Central memory CD8-positive, alpha-beta T cell (primary cell): ENCODE measurements at regions not wholly inside any gene's neighbourhood (a gene's known extent, or its start where the extent isn't known, plus 50 kb on each side); places are given as distances from the start of the nearest gene placed in this dataset.

Source experiments
- ATAC-seq: fragments of 150-1000 bp; cut with Tn5 transposase; replicated peaks from 2 replicates; pipeline ENCODE4 v1.10.0; 2022; ENCODE audit warnings: mild to moderate bottlenecking, moderate FRiP score, moderate number of reproducible peaks; ENCODE audit not compliant: poor library complexity, severe bottlenecking; ENCODE audit errors: extremely low read depth
- DNase-seq, 2 donors: peaks; one replicate each; pipeline ENCODE4 v3.0.0; 2021; ENCODE audit warnings: low spot score in 2 of 2
- H3K27ac Mint-ChIP-seq: one replicate; pipeline ENCODE4 v1.8.0; 2022; ENCODE audit warnings: low read depth, mild to moderate bottlenecking, moderate library complexity, mixed read lengths
- H3K27me3 Mint-ChIP-seq: one replicate; pipeline ENCODE4 v1.8.0; 2022; ENCODE audit warnings: mixed read lengths
- H3K36me3 Mint-ChIP-seq: one replicate; pipeline ENCODE4 v1.8.0; 2022; ENCODE audit warnings: mild to moderate bottlenecking, moderate library complexity, mixed read lengths; ENCODE audit not compliant: insufficient read depth
- H3K4me1 Mint-ChIP-seq: one replicate; pipeline ENCODE4 v1.8.0; 2022; ENCODE audit warnings: mixed read lengths
- H3K4me3 Mint-ChIP-seq: one replicate; pipeline ENCODE4 v1.8.0; 2022; ENCODE audit warnings: mild to moderate bottlenecking, moderate library complexity, mixed read lengths
- H3K9me3 Mint-ChIP-seq: one replicate; pipeline ENCODE4 v1.8.0; 2022; ENCODE audit warnings: mixed read lengths

DNA sequence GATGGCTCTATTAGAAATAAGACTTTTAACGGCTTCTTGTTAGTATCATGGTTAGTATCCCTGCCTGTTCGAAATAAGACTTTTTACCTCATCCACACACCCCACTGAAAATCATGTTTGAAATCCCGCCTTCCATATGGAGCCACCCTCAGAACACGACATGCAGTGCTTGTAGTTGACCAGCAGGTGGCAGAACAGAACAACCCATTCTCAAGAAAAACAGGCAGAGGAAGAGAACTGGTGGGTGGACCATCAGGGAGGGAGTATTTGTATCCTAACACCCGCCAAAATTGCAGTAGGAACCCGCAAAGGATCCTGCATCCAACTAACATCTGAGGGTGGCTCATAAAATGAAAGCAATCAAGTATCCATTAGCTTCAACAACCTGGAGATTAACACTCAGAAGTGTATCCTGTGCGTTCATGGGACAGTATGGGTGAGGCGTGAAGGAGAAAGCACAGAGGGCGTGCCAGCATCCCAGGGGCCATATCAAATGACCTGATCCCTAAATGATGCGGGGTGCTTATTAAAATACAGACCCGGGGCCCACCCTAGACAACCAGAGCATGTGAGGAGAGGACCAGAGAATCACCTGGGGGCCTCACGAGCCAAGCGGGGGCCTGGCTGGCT lies 89.6 kb upstream of the NHSL1 start:
- peaks cover 25% of the 10 kb centered on the region for H3K4me1 Mint-ChIP-seq
- H3K27me3 Mint-ChIP-seq: no peaks in the 10 kb centered on the region
- no peaks in the 10 kb centered on the region for H3K9me3 Mint-ChIP-seq
- ATAC-seq (no peak), DNase-seq (peak in 1 of 2 donors; percentile 29)
- no peaks in the 10 kb centered on the region for H3K36me3 Mint-ChIP-seq
- no peak overlapping the region for H3K27ac Mint-ChIP-seq
- no peak overlapping the region for H3K4me3 Mint-ChIP-seq

DNA sequence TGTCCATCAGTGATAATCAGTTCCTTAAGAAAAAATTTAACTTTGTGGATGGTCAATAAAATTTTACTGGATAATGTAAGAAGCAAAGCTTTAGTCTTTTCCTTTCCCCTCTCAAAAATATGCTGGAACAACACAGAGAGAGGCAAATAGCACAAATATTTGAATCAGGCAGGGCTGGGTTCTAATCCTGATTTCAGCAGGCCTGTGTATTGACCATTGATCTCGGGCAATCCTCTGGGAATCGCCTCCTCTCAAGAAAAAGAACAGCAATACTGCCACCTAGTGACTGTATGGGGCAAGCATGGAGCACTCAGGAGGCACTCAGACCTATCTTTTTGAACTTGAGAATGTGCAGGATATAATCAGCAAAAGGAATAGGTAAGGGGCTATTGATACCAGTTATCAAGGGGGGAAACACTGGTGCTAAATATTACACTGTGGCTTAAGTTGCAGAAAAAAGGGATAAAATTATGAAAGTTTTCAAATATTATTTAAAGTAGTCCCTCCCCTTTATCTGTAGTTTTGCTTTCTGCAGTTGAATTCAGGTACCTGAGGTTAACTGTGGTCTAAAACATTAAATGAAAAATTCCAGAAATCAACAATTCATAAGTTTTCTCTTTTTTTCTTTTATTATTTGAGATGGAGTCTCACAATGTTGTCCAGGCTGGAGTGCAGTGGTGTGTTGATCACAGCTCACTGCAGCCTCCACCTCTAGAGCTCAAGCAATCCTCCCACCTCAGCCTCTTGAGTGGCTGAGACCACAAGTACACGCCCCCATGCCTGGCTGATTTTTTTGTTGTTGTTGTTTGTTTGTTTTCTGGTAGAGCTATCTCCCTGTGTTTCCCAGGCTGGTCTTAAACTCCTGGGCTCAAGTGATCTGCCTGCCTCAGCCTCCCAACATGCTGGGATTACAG lies 91.8 kb upstream of the NHSL1 start:
- Mint-ChIP-seq H3K27ac (no peak overlapping the region), H3K4me1 (peaks cover 25% of the 10 kb centered on the region), H3K36me3 (no peaks in the 10 kb centered on the region), H3K4me3 (no peak overlapping the region), H3K9me3 (no peaks in the 10 kb centered on the region), H3K27me3 (no peaks in the 10 kb centered on the region)
- DNase-seq: no peak
- no peak for ATAC-seq

DNA sequence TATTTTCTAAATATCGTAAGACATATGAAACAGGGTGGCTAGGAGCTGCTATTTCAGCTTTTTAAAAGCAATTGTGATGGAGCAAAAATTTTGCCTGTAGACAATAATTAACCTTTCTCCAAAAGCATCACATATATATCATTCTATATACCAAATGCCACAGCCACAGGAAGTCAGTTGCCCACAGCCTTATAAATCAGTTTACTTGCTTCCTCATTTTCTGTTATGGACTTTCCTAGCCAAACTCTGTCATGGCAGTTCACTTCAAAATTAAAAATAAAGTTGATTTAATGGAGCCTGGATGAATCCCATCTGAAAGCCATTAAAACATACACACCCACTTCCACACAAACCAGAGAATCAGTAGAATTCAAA lies 93.4 kb upstream of the NHSL1 start:
- Mint-ChIP-seq H3K36me3 (no peaks in the 10 kb centered on the region), H3K4me1 (peaks cover 25% of the 10 kb centered on the region), H3K4me3 (peak overlapping the region; percentile 60), H3K9me3 (no peaks in the 10 kb centered on the region), H3K27me3 (no peaks in the 10 kb centered on the region), H3K27ac (peak overlapping the region; percentile 39)
- ATAC-seq: peak; percentile 45
- DNase-seq: no peak

DNA sequence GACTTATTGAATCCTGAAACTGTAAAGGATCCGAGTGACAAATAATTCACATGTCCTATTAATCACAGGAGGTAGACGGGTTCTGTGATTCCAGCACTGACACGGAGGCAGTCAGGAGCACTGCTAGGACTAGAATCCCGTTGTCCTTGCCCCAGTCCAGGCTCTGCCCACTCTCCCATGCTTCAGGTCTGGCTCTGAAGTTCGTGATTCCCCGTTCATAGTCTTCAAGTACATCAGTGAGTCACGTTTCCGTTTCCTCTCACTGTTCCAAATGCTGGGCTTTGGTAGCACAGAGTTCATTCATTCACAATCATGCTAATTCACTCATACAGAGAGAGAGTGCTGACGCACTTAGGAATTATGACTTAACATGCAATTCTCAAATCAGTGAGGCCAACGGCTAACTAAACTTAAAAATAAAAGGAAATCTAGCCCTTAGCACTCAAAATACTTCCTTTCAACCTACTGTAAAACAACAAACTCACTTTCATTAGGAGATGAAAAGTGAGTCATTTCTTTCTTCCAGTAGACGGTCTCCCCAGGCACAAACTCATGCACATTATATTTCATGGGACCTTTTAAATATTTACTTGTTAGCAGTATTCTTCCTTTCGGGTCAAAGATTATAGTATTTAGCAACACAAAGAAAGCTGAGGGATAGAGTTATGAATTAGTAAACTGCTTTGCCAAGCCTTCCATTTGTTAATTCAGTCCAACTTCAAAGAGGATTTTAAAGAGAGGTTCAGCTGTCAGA lies 94.0 kb upstream of the NHSL1 start:
- Mint-ChIP-seq H3K4me3 (peak overlapping the region; percentile 60), H3K36me3 (no peaks in the 10 kb centered on the region), H3K4me1 (peaks cover 25% of the 10 kb centered on the region), H3K27ac (peak overlapping the region; percentile 39), H3K9me3 (no peaks in the 10 kb centered on the region), H3K27me3 (no peaks in the 10 kb centered on the region)
- peak; percentile 70 for ATAC-seq
- DNase-seq: no peak

DNA sequence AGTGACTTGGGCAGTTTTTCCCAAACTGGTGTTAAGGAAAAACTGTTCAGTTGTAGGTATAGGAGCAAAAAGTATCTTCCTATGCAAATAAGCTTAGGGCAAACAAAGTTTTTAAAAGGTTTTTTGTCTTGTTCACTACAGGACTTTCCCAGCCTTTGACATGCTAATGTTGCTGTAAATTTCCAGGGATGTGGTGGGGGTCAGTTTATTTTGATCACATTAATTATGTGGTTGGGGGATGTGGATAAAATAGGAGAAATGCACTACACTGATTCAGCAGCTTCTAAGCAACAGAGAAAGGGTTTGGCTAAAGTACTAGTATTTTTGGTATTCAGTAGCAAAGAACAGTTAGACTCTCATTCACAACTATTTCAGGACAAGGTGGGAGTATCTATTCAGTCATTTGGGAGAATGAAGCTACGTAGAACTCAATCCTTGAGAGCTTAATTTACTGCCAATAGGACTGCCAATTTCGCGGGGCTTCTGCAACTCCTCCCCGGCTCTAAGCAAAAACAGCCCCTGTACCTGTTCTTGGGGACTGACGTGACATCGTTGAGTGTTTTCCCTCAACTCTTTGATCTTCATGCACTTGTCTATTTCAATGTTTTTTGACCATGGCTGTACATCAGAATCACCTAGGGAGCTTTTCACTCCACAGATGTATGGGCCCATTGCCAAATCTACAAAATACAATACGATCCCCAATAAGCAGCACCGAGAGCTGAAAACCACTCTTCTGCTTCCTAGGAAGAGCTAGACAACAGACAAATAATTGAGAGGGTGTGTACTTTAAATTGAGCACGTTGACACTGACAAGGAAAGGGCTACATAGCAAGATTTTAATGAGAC lies 94.8 kb upstream of the NHSL1 start:
- Mint-ChIP-seq H3K27ac (no peak overlapping the region), H3K36me3 (no peaks in the 10 kb centered on the region), H3K9me3 (no peaks in the 10 kb centered on the region), H3K4me3 (no peak overlapping the region), H3K27me3 (no peaks in the 10 kb centered on the region), H3K4me1 (peaks cover 19% of the 10 kb centered on the region)
- DNase-seq (no peak), ATAC-seq (no peak)

DNA sequence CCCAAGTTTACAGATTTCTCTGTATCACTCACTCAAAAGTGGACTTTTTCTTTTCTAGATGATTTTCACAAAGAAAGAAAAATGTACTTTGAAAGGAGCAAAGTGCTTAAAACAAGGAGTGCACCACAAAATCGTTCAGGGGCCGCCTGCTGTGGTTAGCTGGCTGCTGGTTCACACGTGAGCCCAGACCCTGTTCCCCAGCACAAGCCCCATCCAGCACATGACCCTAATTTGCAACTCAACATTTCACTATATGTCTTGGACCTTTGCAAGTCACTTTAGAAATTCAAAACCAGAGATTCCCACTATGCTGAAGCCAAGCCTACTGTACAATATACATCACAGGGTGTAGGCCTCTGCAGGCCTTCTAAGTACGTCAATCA lies 95.5 kb upstream of the NHSL1 start:
- ATAC-seq (no peak), DNase-seq (no peak)
- Mint-ChIP-seq H3K9me3 (no peaks in the 10 kb centered on the region), H3K36me3 (no peaks in the 10 kb centered on the region), H3K27me3 (no peaks in the 10 kb centered on the region), H3K4me1 (peaks cover 19% of the 10 kb centered on the region), H3K27ac (no peak overlapping the region), H3K4me3 (no peak overlapping the region)

DNA sequence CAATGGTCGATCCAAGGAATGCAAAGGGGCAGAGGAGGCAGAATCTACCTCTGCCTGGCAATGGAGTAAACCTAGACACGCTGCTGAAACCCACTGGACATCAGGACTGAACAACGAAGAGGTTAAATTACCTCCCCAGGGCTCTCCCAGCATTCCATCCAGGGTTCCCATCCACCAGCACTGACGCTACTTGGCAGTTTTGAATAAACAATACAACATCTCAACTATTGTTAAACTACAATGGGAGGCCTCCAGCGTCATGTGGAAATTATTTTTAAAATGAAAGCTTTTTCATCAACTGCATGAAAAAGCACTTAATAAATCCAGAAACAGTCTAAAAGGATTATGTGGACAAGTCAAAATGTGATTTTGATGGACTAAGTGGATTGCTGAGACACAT lies 96.8 kb upstream of the NHSL1 start:
- Mint-ChIP-seq H3K36me3 (peaks cover 1% of the 10 kb centered on the region), H3K4me3 (no peak overlapping the region), H3K27ac (no peak overlapping the region), H3K4me1 (peaks cover 13% of the 10 kb centered on the region), H3K27me3 (no peaks in the 10 kb centered on the region), H3K9me3 (no peaks in the 10 kb centered on the region)
- DNase-seq (no peak), ATAC-seq (no peak)

DNA sequence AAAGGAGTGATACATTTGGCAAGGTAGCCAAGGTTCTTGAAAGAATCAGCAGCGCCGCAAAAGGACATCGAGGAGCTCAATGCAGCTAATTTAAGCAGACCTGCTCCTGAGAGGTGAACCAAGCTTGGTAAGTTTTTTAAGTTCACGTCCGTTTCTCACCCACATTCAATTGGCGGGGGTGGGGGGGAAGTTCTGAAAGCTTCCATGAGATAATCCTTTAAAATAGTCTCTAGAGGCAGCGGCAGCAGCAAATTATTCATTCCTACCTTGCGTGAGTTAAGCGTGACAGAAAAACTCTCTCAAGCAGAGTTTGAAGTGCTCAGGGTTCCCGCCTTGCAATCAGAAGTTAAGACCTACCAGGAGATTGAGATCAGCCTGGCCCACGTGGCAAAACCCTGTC lies 97.3 kb upstream of the NHSL1 start:
- Mint-ChIP-seq H3K4me3 (no peak overlapping the region), H3K27me3 (no peaks in the 10 kb centered on the region), H3K9me3 (no peaks in the 10 kb centered on the region), H3K36me3 (peaks cover 1% of the 10 kb centered on the region), H3K4me1 (peaks cover 13% of the 10 kb centered on the region), H3K27ac (no peak overlapping the region)
- no peak for ATAC-seq
- DNase-seq: no peak

DNA sequence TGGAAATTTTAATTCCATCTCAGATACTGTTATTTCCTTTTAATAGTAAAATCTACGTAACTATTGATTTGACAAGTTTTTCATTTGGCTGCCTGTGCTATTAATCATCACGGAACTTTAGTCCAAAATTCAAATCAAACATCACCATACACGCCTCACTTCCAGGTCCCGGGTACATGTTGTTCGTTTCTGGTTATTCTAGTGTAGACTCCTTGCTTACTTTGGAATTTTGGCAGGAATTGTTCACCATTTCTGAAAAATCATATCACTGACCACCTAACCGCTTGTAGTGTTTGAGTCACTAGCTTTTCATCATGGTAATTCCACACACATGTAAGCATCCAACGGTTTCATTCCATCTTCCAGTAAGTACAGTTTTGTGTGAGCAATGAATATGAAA lies 98.0 kb upstream of the NHSL1 start:
- peaks cover 13% of the 10 kb centered on the region for H3K4me1 Mint-ChIP-seq
- no peak overlapping the region for H3K4me3 Mint-ChIP-seq
- no peak for DNase-seq

DNA sequence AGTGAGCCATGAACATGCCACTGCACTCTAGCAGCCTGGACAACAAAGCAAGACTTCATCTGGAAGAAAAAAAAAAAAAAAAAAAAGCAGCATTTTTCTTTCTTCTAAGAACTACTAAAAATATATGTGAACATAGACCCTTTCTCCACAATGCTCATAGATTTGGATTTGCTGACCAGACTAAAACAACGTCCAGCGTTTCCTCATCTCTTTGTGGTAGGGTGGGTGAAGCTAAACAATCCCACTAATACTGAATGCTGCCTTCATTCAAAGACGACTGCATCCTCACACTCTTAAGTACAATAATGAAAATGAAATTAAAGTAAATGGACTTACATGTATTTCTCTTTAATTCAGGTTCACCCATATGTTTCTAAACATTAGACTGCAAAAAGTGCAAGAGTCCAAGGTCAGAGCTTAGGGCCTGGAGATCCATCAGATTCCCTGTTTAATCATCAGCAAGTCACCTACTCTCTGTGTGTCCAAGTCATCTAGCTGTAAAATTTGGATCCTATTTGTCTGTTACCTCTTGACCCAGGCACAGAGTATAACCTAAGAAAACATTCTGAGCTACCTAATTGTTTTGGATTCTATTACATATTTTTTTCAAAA lies 99.4 kb upstream of the NHSL1 start:
- Mint-ChIP-seq H3K36me3 (peaks cover 1% of the 10 kb centered on the region), H3K27ac (no peak overlapping the region), H3K9me3 (no peaks in the 10 kb centered on the region), H3K4me1 (peaks cover 2% of the 10 kb centered on the region), H3K27me3 (peaks cover 19% of the 10 kb centered on the region), H3K4me3 (no peak overlapping the region)
- DNase-seq: no peak
- no peak for ATAC-seq

More for the DNA sequence above, 98.0 kb upstream of the NHSL1 start:
- no peak overlapping the region for H3K27ac Mint-ChIP-seq
- ATAC-seq: no peak
- H3K9me3 Mint-ChIP-seq: no peaks in the 10 kb centered on the region
- peaks cover 7% of the 10 kb centered on the region for H3K27me3 Mint-ChIP-seq
- peaks cover 1% of the 10 kb centered on the region for H3K36me3 Mint-ChIP-seq

DNA sequence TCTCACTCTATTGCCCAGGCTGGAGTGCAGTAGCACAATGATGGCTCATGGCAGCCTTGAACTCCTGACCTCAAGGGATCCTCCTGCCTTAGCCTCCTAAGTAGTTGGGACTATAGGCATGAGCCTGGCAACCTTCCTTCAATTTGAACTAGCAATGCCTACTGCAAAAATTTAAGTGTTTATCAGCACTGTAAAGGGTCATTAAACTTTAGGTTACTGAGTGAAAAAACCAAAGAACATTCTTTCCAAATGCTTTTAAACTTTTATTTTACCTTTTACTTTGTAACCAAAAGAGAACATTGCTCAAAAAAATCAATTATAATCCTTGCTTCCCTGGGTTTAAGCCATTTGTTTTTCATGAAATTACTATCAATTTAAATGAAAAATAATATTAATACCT lies 101.0 kb upstream of the NHSL1 start:
- no peak overlapping the region for H3K27ac Mint-ChIP-seq
- H3K36me3 Mint-ChIP-seq: peaks cover 1% of the 10 kb centered on the region
- DNase-seq (no peak), ATAC-seq (no peak)
- H3K4me3 Mint-ChIP-seq: no peak overlapping the region
- H3K27me3 Mint-ChIP-seq: peaks cover 35% of the 10 kb centered on the region
- no peaks in the 10 kb centered on the region for H3K4me1 Mint-ChIP-seq
- no peaks in the 10 kb centered on the region for H3K9me3 Mint-ChIP-seq

DNA sequence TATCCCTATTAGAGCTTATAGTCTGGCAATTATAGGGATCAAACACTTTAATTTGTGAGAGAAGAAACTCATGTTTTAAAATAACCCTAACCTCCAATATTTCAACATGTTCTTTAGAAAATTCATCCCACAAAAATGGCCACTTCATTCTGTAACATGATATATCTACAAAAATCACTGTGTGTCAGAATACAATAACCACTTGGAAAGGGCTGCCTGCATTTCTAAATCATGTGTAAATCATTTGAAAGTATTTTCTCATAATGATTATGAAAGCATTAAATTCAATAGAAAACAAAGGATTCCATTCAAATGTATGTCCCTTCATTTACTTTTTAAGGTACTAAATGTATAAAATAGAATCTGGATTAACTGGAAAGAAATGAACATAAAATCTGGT lies 101.4 kb upstream of the NHSL1 start:
- Mint-ChIP-seq H3K27ac (no peak overlapping the region), H3K4me3 (no peak overlapping the region), H3K27me3 (peaks cover 40% of the 10 kb centered on the region), H3K4me1 (no peaks in the 10 kb centered on the region), H3K36me3 (peaks cover 1% of the 10 kb centered on the region), H3K9me3 (no peaks in the 10 kb centered on the region)
- DNase-seq (no peak), ATAC-seq (no peak)
